HepG2 (cell line): ENCODE measurements at regions not wholly inside any gene's neighbourhood (a gene's known extent, or its start where the extent isn't known, plus 50 kb on each side); places are given as distances from the start of the nearest gene placed in this dataset.

ENCODE experiments used
- ATAC-seq: fragments of 200-7000 bp; cut with Tn5 transposase; 3 replicates; pipeline ENCODE4 v1.9.1; 2020; ENCODE audit warnings: mild to moderate bottlenecking, moderate library complexity
- BruUV-seq: library from RNA; stranded (reverse); fragments of 400-500 nt; replicated peaks from 2 replicates; lab custom pipeline; 2021; lab: Mats Ljungman, UMichigan
- CTCF ChIA-PET: fragments of 300-600 bp; formaldehyde crosslinking; extraction: SDS; loops from one replicate; lab custom pipeline; 2021; ENCODE audit warnings: low total read pairs, inconsistent platforms, low intra/inter-chr PET ratio; lab: Yijun Ruan, JAX
- POLR2A ChIA-PET: fragments of 350-600 bp; sonication (Branson Sonifier 250); formaldehyde crosslinking; loops from one replicate; lab custom pipeline; 2020; ENCODE audit warnings: antibody characterized with exemption, inconsistent platforms; lab: Yijun Ruan, JAX
- DNase-seq: peaks from one replicate; pipeline ENCODE4 v3.0.0-alpha.2; 2015; ENCODE audit warnings: low spot score
- FAIRE-seq: peaks from 3 replicates; lab custom pipeline; 2011; peaks lifted over from hg19 to GRCh38; lab: Jason Lieb, UNC
- H2AFZ ChIP-seq: one replicate; pipeline ENCODE4 v1.6.1; 2011; ENCODE audit warnings: low read length, inconsistent platforms
- H3K27ac ChIP-seq: fragments of 300-600 bp; 3 replicates; pipeline ENCODE4 v1.8.0; 2011; ENCODE audit warnings: mixed run types, mild to moderate bottlenecking, mixed read lengths, low read length, inconsistent platforms; ENCODE audit not compliant: insufficient read depth; ENCODE audit errors: extremely low read length
- H3K27me3 ChIP-seq, 2 experiments: fragments of 200-600 bp in 1 of 2; 2 replicates in 1 of 2; 3 replicates in 1 of 2; pipeline versions ENCODE4 v1.6.0 to v1.8.0; 2011; ENCODE audit warnings: low read length in 2 of 2, mild to moderate bottlenecking in 2 of 2, moderate library complexity in 2 of 2, inconsistent platforms in 1 of 2; ENCODE audit not compliant: insufficient read depth in 2 of 2, control insufficient read depth in 1 of 2
- H3K36me3 ChIP-seq, 2 experiments: fragments of 200-600 bp in 1 of 2; replicated peaks in 1 of 2; 2 replicates in 1 of 2; 3 replicates in 1 of 2; pipeline versions ENCODE4 v1.5.1 to v1.8.0; 2011; ENCODE audit warnings: low read length in 2 of 2, inconsistent platforms in 1 of 2; ENCODE audit not compliant: insufficient read depth in 2 of 2, control insufficient read depth in 1 of 2
- H3K4me1 ChIP-seq: 2 replicates; pipeline ENCODE4 v1.5.1; 2012; ENCODE audit warnings: low read length, inconsistent platforms; ENCODE audit not compliant: insufficient read depth
- H3K4me2 ChIP-seq: 2 replicates; pipeline ENCODE4 v1.6.0; 2011; ENCODE audit warnings: low read depth, low read length, inconsistent platforms
- H3K4me3 ChIP-seq, 3 experiments: fragments of 200-600 bp in 1 of 3; sonication (generic), shearing (Covaris generic) in 1 of 3; replicated peaks in 1 of 3; 2 replicates each; pipeline ENCODE4 v1.5.1; 2011 to 2016; ENCODE audit warnings: low read length in 3 of 3, inconsistent platforms in 2 of 3, low read depth in 2 of 3, mild to moderate bottlenecking in 2 of 3, control low read depth in 1 of 3, mixed read lengths in 1 of 3; ENCODE audit not compliant: insufficient read depth in 1 of 3
- H3K79me2 ChIP-seq: one replicate; pipeline ENCODE4 v1.6.1; 2011; ENCODE audit warnings: low read length, inconsistent platforms; ENCODE audit not compliant: insufficient read depth
- H3K9ac ChIP-seq: 2 replicates; pipeline ENCODE4 v1.6.0; 2011; ENCODE audit warnings: mild to moderate bottlenecking, low read depth, low read length, inconsistent platforms; ENCODE audit not compliant: insufficient read depth
- H3K9me3 ChIP-seq: 2 replicates; pipeline ENCODE4 v1.5.1; 2012; ENCODE audit warnings: mild to moderate bottlenecking, low read length
- H4K20me1 ChIP-seq: 2 replicates; pipeline ENCODE4 v1.6.0; 2011; ENCODE audit warnings: inconsistent platforms, mild to moderate bottlenecking, low read length, moderate library complexity; ENCODE audit not compliant: insufficient read depth
- DBP ChIP-seq: sonication (generic); formaldehyde crosslinking; IDR thresholded peaks from 2 replicates; pipeline ENCODE4 v1.4.0; 2020; ENCODE audit warnings: missing genetic modification reagents; ENCODE audit errors: not compliant biosample characterization
- NCOA5 ChIP-seq: sonication (generic); formaldehyde crosslinking; IDR thresholded peaks from 2 replicates; pipeline ENCODE4 v1.4.0; 2020; ENCODE audit warnings: missing genetic modification reagents
- NFIB ChIP-seq: sonication (generic); formaldehyde crosslinking; IDR thresholded peaks from 2 replicates; pipeline ENCODE4 v1.9.0; 2021; ENCODE audit warnings: missing genetic modification reagents, mild to moderate bottlenecking, borderline replicate concordance
- TBX3 ChIP-seq: fragments of 450-650 bp; IDR thresholded peaks from 2 replicates; pipeline ENCODE4 v1.6.1; 2017; ENCODE audit warnings: antibody characterized with exemption, mild to moderate bottlenecking, inconsistent platforms, borderline replicate concordance
- ZBTB7B ChIP-seq: sonication (generic); formaldehyde crosslinking; IDR thresholded peaks from 2 replicates; pipeline ENCODE4 v1.4.0; 2020; ENCODE audit warnings: missing genetic modification reagents
- ZNF777 ChIP-seq: sonication (generic); formaldehyde crosslinking; IDR thresholded peaks from 2 replicates; pipeline ENCODE4 v1.4.0; 2020; ENCODE audit warnings: missing genetic modification reagents
- ZNF781 ChIP-seq: sonication (generic); formaldehyde crosslinking; IDR thresholded peaks from 2 replicates; pipeline ENCODE4 v1.5.1; 2020; ENCODE audit warnings: borderline replicate concordance, mild to moderate bottlenecking, missing genetic modification reagents; ENCODE audit errors: not compliant biosample characterization
- WGBS: methylation state at CpG from one replicate; pipeline ENCODE4 v1.1.6; 2017; ENCODE audit warnings: low lambda C conversion rate; 5-methylcytosine and 5-hydroxymethylcytosine counted together
- in situ Hi-C: cut with HindIII; loops from 2 replicates; pipeline ENCODE4 v1.10.0; 2017; ENCODE audit warnings: low pct_unique_long_range_greater_than_20kb; ENCODE audit not compliant: extremely low pct_ligation_motif_present
- intact Hi-C: fragments of 100-400 bp; cut with micrococcal nuclease; formaldehyde crosslinking; loops from one replicate; pipeline ENCODE4 v1.10.0; 2022; ENCODE audit not compliant: unreplicated experiment

GRCh38 chr7:121595758-121596696 is 199.9 kb upstream of the FAM3C start (continued):
- TF ChIP-seq NFIB (no peak), ZNF781 (no peak), ZNF777 (CRISPR knock-in tag) (no peak)

- Histone ChIP-seq H3K4me3 (no peak overlapping the region), H3K9ac (no peak overlapping the region), H3K4me1 (no peaks in the 10 kb centered on the region)
- ATAC-seq (no peak), FAIRE-seq (no peak)
- WGBS = 21% methylated on average over 3 of the region's 3 CpGs
- BruUV-seq = no TSS peak
- POLR2A ChIA-PET = no interaction called here
- TF ChIP-seq ZBTB7B (CRISPR knock-in tag) = no peak
- no peak for TF ChIP-seq TBX3
- no peak for TF ChIP-seq DBP (CRISPR knock-in tag)
- no peak for TF ChIP-seq NCOA5 (CRISPR knock-in tag)
- TF ChIP-seq, all 625 proteins: peak for 0
- CTCF ChIA-PET = no interaction called here
- intact Hi-C loops = no loop called here
- in situ Hi-C loops = no loop called here
- H3K27me3 ChIP-seq = no peaks in the 10 kb centered on the region
- no peak overlapping the region for H2AFZ ChIP-seq
- H3K79me2 ChIP-seq = no peaks in the 10 kb centered on the region
- H4K20me1 ChIP-seq = no peaks in the 10 kb centered on the region
- no peak overlapping the region for H3K27ac ChIP-seq
- H3K4me2 ChIP-seq = no peak overlapping the region
- H3K9me3 ChIP-seq = no peaks in the 10 kb centered on the region
- H3K36me3 ChIP-seq = no peaks in the 10 kb centered on the region
- no peak for DNase-seq
Measured at GRCh38 chr7:121591926-121592325, 195.8 kb upstream of the FAM3C start.
